ENCODE measurements at regions not wholly inside any gene's neighbourhood (a gene's known extent, or its start where the extent isn't known, plus 50 kb on each side); places are given as distances from the start of the nearest gene placed in this dataset.

GRCh38 chr3:17985658-17986347 is 243.4 kb upstream of the TBC1D5 start:
- DNase-seq, result no peak

- DNase-seq, result no peak
Observed at GRCh38 chr3:17983106-17983505, 240.7 kb upstream of the TBC1D5 start.

DNA sequence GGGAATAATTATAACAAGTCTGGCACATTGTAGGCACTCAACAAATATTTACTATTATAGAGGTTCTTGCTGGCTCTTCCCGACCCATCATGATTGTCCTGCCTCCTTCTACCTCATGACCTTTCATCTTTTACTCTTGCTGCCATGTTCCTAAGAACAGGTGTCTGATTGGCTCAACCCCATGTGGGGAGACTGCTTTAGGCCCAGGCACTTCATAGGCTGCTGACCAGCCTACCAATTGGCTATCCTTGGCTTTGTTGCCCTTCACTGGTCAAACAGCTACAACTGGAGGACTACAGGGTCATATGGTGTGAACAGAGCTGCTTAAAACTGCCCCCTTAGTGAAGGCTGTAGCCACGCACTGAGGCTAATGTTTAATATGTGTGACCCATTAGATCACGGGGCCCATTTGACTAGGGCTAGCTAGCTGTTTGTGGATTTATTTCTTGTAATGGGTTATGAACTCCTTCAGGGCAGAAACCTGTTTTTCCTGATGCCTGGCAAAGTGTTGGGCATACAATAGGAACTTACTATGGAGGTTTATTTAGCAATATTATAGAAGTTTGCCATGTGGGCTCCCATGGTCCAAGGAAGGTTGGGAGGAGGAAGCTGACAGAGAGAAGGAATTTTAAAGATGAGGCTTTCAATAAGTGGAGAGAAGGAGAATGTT is 239.9 kb upstream of the TBC1D5 start:
- no peak for DNase-seq

DNA sequence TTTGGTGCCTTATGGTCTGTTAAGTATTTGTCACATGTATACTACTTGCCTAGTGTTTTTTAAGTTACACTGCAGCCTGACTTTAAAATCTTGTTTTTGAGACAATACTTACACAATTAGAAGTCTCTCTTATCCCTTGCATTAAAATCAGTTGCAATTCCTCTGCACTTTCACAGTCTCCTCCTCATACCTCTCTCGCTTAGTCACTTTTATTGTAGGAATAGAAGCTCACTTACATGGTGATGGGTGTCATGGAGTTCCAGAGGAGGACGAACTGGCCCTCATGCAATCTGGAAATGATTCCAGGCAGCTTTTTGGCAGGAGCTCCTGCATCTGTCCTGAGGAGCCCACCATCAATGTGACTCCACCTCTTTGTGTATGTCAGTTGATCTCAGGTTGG is 238.4 kb upstream of the TBC1D5 start:
- DNase-seq, result no peak

- DNase-seq, result no peak
Observed at GRCh38 chr3:17979911-17980310, 237.5 kb upstream of the TBC1D5 start.

DNA sequence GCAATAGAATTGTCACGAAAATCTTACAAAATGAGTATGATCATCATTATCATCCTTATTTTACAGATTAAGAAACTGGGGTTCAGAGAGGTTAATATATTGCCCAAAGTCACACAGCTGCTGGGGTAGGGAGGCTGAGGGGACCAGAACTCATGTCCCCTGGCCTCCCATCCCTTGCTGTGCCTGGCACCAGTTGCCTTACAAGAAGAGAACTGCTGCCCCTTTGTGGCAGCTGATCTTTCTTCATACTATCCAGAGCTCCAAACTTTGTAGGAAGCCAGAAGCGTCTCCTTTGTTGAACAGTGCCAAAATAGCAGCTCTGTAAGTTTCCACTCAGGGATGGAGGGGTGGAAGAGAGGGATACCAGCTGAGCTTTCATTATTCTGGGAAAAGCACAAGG is 236.8 kb upstream of the TBC1D5 start:
- no peak for DNase-seq

DNA sequence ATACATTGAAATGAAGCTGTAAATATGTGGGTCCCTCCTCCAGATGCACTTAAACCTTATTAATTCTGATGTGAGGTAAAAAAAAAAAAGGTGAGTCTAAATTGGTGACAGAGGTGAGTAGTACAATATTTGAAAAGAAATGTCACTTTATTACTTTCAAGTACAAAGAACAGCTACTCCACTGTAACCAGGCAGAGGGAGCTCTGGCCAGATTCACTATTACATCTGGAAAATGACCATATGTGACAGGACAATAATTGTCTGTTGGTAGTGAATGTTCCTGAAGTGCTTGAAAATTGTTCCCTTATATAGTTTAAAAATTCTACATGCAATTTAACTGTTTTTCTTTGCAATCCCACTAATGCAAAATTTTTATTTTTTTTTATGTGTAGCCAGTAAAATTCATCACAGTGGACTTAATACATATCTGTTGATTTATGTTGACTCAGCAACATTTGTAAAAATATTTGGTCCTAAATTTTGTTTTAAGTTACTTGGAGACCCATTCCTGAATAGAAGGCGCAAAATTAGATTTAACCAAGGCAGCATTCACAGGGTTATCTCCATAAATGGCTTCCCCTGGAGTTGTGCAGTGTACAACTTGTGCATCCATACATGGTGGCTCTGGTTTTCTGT is 231.9 kb upstream of the TBC1D5 start:
- no peak for DNase-seq

GRCh38 chr3:17972959-17973906 is 230.8 kb upstream of the TBC1D5 start:
- DNase-seq, result no peak

GRCh38 chr3:17972476-17972875 is 230.0 kb upstream of the TBC1D5 start:
- peak in 1 of 3 donors; percentile 20 for DNase-seq

- no peak for DNase-seq
Observed at GRCh38 chr3:17972030-17972429, 229.6 kb upstream of the TBC1D5 start.

- DNase-seq, result no peak
Observed at GRCh38 chr3:17969985-17970568, 227.6 kb upstream of the TBC1D5 start.

GRCh38 chr3:17969244-17969643 is 226.8 kb upstream of the TBC1D5 start:
- DNase-seq, result no peak

GRCh38 chr3:17967953-17968607 is 225.6 kb upstream of the TBC1D5 start:
- DNase-seq, result no peak

DNA sequence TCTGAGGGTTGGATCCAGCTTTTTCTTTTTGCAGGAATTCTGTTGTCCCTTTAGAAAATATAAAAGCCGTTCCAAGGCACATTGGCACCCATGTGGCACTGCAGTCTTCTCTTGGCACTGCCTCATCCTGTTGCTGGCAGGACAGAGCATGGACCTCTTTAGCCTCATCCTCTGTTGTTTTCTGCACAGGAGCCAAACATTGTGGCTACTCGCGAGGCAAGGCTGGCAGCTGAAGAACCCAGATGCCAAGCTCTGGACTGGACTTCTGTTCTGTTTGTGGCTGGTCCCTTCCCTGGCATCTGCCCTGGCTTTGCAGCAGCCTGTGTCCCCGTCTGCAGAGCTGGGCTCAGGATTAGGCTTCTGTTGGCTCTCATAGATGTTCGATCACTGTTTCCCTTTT is 224.7 kb upstream of the TBC1D5 start:
- peak; percentile 16 to 29 (median 19) for DNase-seq

DNA sequence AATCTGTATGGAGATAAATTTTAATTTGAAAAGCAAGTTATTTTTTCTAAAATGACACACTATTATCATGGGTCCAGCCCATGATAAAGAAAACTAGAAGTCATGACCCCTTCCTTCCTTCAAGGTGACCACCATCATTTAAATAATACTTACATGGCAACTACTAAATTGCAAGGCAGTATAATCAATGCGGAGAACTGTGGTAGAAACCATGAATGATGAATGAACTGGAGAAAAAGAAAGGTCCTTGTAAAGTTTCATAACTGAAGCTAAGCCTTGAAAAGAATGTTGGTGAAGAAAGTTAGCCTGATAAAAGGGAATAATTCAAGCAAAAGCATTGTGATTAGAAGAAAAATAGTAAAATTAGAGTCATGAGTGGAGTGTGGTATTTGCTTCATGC is 222.9 kb upstream of the TBC1D5 start:
- DNase-seq, result no peak

- no peak for DNase-seq
Observed at GRCh38 chr3:17964108-17964507, 221.7 kb upstream of the TBC1D5 start.

DNA sequence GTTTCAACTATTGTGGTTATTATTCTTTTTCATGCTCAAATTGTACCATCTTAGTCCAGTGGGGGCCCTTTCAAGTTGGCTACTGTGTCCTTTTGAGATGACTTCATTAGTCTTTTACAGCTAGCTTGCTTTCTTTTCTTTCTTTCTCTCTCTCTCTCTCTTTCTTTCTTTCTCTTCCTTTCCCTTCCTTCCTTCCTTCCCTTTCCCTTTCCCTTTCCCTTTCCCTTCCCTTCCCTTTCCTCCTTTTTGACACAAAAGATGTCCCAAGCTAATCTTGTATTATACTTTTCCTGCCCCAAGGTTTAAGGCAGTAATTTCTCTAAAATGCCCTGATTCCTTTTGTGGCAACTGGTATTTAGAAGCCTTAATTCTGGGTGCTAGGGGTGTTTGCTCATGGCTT is 213.0 kb upstream of the TBC1D5 start:
- DNase-seq, result no peak

DNA sequence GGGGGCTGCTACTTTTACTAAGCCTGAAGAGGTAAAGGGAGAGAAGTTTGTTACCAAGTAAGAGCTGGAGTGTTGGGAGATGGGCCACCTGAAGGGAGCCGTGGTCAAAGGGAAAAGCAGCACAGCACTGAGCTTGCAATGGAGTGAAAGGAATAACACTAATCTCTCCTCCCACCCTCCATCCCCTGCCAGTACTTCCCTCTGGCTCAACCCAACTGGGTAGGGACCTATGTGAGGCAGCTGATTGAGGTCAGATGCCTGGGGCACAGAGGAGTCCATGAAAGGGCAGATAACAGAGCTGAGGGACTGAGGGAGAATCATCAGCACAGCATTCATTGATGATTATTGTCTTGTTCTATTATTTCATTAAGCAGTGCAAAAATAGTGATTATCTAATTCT is 212.4 kb upstream of the TBC1D5 start:
- DNase-seq, result no peak

- no peak for DNase-seq
Observed at GRCh38 chr3:17951241-17951640, 208.8 kb upstream of the TBC1D5 start.

GRCh38 chr3:17949101-17949500 is 206.7 kb upstream of the TBC1D5 start:
- DNase-seq, result no peak

DNA sequence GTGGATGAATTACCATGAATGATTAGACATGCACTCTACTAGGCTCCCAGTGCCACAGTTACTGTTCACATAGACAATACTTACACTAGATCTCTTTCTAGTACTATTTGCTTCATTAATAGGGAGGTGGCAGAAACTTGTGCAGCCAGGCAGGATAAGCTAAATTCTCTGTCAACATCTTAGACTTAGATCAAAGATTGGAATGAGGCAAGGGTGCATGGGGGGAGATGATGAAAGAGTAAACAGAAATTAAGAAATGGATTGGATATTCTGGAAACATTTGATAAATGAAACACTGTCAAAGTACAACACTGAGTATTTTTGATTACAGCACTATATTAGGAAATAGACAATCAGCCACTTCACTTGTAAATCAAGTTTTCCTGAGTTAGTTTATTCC is 205.4 kb upstream of the TBC1D5 start:
- DNase-seq, result no peak

Data from muscle of back (tissue), 3 donors.